HG02588 (cell line): ENCODE measurements at regions not wholly inside any gene's neighbourhood (a gene's known extent, or its start where the extent isn't known, plus 50 kb on each side); places are given as distances from the start of the nearest gene placed in this dataset.

Experiments used
- ATAC-seq: cut with Tn5 transposase; IDR thresholded peaks from one replicate; pipeline ENCODE4 v1.9.1; 2021; ENCODE audit warnings: mild to moderate bottlenecking, moderate library complexity; ENCODE audit not compliant: unreplicated experiment

DNA sequence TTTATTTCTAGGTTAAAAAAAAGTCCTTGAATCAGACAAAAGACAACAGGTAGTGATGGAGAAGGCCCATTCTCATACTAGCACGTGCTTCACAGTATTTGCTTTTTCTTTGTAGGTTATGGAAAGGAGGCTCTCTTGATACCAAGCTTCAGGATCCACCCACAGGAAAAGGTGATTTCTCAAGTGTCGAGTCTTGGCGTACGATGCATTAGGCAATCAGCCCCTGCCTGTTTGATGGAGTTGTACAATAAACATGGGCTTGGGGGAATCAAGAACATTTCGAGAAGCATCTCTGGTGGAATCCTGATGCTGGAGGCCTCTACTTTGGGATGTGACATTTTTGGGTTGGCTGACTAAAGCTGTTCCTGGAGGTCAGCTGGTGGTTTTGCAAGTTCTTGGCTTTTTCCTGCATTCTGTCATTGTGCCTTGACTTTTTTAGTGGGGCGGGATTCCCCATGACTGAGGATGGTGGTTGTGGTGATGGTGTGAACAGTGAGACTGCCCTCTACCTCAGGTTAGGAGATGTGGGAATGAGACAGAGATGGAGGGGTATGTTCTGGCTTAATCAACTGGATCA lies 231.5 kb upstream of the SPRED2 start:
- no peak for ATAC-seq

DNA sequence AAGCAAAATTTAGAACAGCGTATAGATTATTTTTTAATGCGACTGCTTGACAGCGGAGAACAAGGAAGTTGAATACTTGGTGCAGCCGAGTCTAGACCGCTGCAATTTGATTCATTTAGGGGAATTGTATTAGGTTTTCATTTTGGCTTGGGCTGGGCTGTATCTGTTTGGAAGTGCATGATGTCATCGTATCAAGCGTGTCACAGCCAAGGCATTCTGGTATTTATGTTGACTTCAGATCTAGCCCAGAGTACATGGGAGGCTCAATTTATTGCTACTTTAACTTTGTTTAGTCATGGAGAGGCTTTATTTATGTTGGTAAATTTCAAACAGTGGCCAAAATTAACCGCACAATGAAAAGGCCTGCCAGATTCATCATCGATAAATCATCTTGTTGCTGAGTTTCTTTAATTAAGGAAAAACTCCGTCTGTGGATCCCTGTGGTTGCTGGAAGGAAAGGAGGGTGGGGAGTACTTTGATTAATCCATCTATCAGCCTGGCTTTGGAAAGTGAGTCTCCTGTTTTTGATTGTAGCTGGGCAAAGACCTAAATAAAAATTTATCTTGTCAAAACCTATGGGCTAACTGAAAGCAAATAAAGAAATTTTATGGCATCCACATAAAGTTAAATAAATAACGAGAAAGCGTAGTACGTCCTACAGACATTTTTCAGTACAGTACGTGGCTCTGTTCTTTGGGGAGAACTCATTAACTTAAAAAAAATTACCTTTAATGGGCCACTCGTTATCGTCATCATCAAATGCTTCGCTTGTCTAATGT lies 230.4 kb upstream of the SPRED2 start:
- ATAC-seq = no peak

GRCh38 chr2:65661980-65662653 lies 229.7 kb upstream of the SPRED2 start:
- ATAC-seq = no peak

- no peak for ATAC-seq
These were observed 227.9 kb upstream of the SPRED2 start for GRCh38 chr2:65660340-65660739.

DNA sequence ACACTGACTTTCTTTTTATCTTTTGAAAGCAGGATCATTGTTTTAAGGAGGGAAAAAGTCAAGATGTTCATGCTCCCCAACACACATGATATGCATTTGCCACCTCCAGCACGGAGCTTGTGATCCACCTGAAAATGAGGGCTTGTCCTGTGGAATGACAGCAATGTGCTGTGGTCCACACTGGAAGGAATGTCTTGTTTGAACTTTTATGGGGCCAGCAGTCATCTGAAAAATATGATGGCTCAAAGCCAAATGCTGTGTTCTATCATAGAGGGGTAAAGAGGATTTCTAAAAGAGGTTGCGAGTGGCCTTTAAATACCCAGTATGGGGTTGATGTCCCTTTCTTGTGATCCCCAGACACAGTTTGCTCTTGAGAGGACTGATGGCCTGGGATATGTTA lies 226.5 kb upstream of the SPRED2 start:
- no peak for ATAC-seq

GRCh38 chr2:65658266-65658665 lies 225.9 kb upstream of the SPRED2 start:
- no peak for ATAC-seq

- ATAC-seq = no peak
These were observed 223.8 kb upstream of the SPRED2 start for GRCh38 chr2:65656160-65656718.

GRCh38 chr2:65655000-65655399 lies 222.6 kb upstream of the SPRED2 start:
- no peak for ATAC-seq

DNA sequence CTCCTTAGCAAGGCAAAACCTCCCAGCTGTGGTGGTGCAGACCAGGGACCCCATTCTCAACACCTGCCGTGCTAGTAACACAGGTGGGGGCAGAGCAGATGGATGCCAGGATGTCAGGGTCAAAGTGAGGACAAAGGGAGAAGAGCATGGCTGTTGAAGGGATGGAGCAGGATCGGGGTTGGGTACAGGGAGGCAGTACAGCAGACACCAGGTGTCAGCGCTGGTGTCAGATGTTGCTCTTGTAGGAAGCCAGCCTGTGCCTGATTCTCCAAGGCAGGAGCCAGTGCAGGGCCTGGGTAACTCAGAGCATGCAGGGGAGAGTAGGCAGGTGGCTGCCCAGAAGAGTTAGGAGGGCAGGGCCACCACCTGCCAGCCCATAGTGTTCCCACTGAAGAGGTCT lies 222.1 kb upstream of the SPRED2 start:
- ATAC-seq = no peak

- ATAC-seq = no peak
These were observed 219.7 kb upstream of the SPRED2 start for GRCh38 chr2:65652066-65652465.

- ATAC-seq = no peak
These were observed 217.6 kb upstream of the SPRED2 start for GRCh38 chr2:65649811-65650589.

- ATAC-seq = no peak
These were observed 214.9 kb upstream of the SPRED2 start for GRCh38 chr2:65647249-65647842.

GRCh38 chr2:65640793-65641103 lies 208.3 kb upstream of the SPRED2 start:
- no peak for ATAC-seq

GRCh38 chr2:65639156-65639864 lies 206.9 kb upstream of the SPRED2 start:
- no peak for ATAC-seq

- ATAC-seq = no peak
These were observed 206.0 kb upstream of the SPRED2 start for GRCh38 chr2:65638443-65638842.

GRCh38 chr2:65636813-65637483 lies 204.5 kb upstream of the SPRED2 start:
- no peak for ATAC-seq

DNA sequence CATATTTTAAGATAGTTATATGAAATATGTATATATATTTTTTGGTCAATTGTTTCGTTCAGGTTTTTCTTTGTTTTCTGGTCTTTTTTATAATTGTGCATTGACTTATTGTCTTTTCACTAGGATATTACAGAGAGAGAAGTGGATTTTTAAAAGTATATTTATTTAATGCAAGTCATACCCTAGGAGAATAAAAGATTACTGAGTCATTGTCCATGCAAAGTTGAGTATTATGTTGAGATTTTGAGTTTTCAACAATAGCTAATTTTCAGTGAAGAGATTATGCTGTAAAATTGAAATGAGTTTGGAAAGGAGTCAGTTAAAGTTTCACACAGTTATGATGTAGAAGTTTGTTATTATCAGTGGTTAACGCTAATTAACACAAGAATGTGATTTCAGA lies 203.6 kb upstream of the SPRED2 start:
- ATAC-seq = no peak

DNA sequence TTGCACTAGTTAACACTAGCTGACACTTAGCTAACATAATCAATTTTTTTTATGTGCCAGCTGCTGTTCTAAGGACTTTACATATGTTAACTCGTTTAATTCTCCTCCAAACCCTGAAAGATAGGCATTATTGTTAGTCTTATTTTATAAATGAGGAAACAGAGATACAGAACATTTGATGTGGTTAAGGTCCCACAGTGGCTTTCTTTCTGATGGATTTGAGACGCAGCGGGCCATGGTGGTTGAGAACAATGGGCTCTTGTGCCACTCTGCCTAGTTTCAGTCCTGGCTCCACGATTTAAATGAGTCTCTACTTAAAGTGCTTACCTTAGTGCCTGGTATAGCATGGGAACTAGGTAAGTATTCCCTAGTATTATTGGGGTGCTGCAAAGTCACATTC lies 201.9 kb upstream of the SPRED2 start:
- ATAC-seq = no peak

GRCh38 chr2:65630643-65631042 lies 198.2 kb upstream of the SPRED2 start:
- no peak for ATAC-seq

DNA sequence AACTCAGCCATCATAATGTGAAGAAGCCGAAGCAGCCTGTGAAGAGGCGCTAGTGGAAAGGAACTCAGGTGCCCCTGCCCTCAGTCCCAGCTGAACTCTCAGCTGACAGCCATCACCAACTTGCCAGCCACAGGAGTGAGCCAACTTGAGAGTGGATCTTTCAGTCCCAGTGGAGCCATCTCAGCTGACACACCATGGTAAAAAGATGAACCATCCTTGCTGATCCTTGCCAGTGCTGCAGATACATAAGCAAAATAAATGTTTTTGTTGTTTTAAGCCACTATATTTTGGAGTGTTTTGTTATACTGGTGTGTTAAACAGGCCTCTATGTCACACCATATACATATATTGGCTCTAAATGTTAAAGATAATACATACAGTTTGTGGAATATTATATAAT lies 195.8 kb upstream of the SPRED2 start:
- ATAC-seq = no peak
